ENCODE measurements at regions not wholly inside any gene's neighbourhood (a gene's known extent, or its start where the extent isn't known, plus 50 kb on each side); places are given as distances from the start of the nearest gene placed in this dataset.

DNA sequence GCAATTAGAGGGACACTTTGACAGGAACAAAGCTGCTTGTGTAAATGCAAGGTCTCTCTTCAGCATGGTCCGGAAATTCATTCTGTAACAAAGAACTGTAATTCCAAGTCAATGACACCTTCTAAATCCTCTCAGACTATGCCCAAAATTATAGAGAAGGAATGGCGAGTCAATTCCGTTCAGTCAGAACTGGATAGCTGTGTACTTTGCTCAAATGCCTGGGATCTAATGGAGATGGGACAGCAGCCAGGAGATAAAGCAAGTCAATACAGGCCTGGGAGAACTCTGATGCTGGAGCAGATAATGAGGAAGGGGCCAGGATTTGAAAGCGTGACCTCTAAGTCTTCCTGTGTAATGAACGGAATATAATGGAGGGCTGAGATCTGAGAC, 96.4 kb upstream of the SPRY4 start:
- TF ChIP-seq, protein P1, sequence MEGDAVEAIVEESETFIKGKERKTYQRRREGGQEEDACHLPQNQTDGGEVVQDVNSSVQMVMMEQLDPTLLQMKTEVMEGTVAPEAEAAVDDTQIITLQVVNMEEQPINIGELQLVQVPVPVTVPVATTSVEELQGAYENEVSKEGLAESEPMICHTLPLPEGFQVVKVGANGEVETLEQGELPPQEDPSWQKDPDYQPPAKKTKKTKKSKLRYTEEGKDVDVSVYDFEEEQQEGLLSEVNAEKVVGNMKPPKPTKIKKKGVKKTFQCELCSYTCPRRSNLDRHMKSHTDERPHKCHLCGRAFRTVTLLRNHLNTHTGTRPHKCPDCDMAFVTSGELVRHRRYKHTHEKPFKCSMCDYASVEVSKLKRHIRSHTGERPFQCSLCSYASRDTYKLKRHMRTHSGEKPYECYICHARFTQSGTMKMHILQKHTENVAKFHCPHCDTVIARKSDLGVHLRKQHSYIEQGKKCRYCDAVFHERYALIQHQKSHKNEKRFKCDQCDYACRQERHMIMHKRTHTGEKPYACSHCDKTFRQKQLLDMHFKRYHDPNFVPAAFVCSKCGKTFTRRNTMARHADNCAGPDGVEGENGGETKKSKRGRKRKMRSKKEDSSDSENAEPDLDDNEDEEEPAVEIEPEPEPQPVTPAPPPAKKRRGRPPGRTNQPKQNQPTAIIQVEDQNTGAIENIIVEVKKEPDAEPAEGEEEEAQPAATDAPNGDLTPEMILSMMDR (IDR thresholded peaks at IDR 0.05) = no peak
- no peak for TF ChIP-seq EZH2 (IDR thresholded peaks at IDR 0.05; ENCODE audit: borderline replicate concordance, insufficient read depth, low read depth, low read length, poor library complexity, severe bottlenecking)
